K562 (cell line): ENCODE measurements at regions not wholly inside any gene's neighbourhood (a gene's known extent, or its start where the extent isn't known, plus 50 kb on each side); places are given as distances from the start of the nearest gene placed in this dataset.

Experiments used
- ATAC-seq: fragments of 200-7000 bp; cut with Tn5 transposase; 3 replicates; pipeline ENCODE4 v1.9.1; 2020; ENCODE audit warnings: moderate library complexity
- BruUV-seq: library from RNA; stranded (reverse); fragments of 400-500 nt; replicated peaks from 2 replicates; lab custom pipeline; 2021; lab: Mats Ljungman, UMichigan
- CTCF ChIA-PET: fragments of 300-600 bp; formaldehyde crosslinking; extraction: SDS; loops from one replicate; lab custom pipeline; 2021; ENCODE audit warnings: low intra/inter-chr PET ratio; lab: Yijun Ruan, JAX
- POLR2A ChIA-PET: fragments of 300-600, 350-650 bp; sonication (Branson Sonifier 250); formaldehyde crosslinking; extraction: SDS; loops from one replicate; lab custom pipeline; 2021; ENCODE audit warnings: antibody characterized with exemption, inconsistent platforms; lab: Yijun Ruan, JAX
- DNase-seq, 4 experiments: peaks; one replicate each; pipeline versions ENCODE4 v3.0.0 to v3.0.0-alpha.2; 2011 to 2018; ENCODE audit warnings: low spot score in 3 of 4, mixed read lengths in 3 of 4; ENCODE audit errors: extremely low read depth in 1 of 4
- FAIRE-seq: peaks from 2 replicates; lab custom pipeline; 2011; peaks lifted over from hg19 to GRCh38; lab: Jason Lieb, UNC
- H2AFZ ChIP-seq: 2 replicates; pipeline ENCODE4 v1.6.0; 2011; ENCODE audit warnings: low read depth, low read length, control low read depth, inconsistent platforms
- H3K27ac ChIP-seq: fragments of 200-600 bp; 3 replicates; pipeline ENCODE4 v1.8.0; 2011; ENCODE audit warnings: low read depth, mild to moderate bottlenecking, control low read depth, inconsistent platforms, low read length, moderate library complexity, mixed read lengths; ENCODE audit errors: extremely low read depth
- H3K27me3 ChIP-seq, 2 experiments: fragments of 300-600 bp in 1 of 2; 2 replicates in 1 of 2; 3 replicates in 1 of 2; pipeline versions ENCODE4 v1.6.0 to v1.8.0; 2011; ENCODE audit warnings: inconsistent platforms in 2 of 2, low read length in 2 of 2, mild to moderate bottlenecking in 1 of 2, mixed read lengths in 1 of 2, moderate library complexity in 1 of 2; ENCODE audit not compliant: control insufficient read depth in 2 of 2, insufficient read depth in 2 of 2
- H3K36me3 ChIP-seq: fragments of 300-600 bp; 3 replicates; pipeline ENCODE4 v1.8.0; 2011; ENCODE audit warnings: mild to moderate bottlenecking, low read length, inconsistent platforms; ENCODE audit not compliant: control insufficient read depth, insufficient read depth
- H3K4me1 ChIP-seq, 2 experiments: fragments of 200-600 bp in 1 of 2; replicated peaks in 1 of 2; 2 replicates in 1 of 2; 3 replicates in 1 of 2; pipeline versions ENCODE4 v1.5.1 to v1.8.0; 2011; ENCODE audit warnings: inconsistent platforms in 2 of 2, low read length in 2 of 2, mild to moderate bottlenecking in 1 of 2, mixed read lengths in 1 of 2, moderate library complexity in 1 of 2; ENCODE audit not compliant: control insufficient read depth in 2 of 2, insufficient read depth in 2 of 2
- H3K4me2 ChIP-seq: 2 replicates; pipeline ENCODE4 v1.6.1; 2011; ENCODE audit warnings: low read length, control low read depth, inconsistent platforms, mixed read lengths; ENCODE audit not compliant: insufficient read depth
- H3K4me3 ChIP-seq: fragments of 200-600 bp; sonication (generic), shearing (Covaris generic); 2 replicates; pipeline ENCODE4 v1.5.1; 2016; ENCODE audit warnings: control low read depth, inconsistent platforms
- H3K79me2 ChIP-seq: fragments of 200-600 bp; 3 replicates; pipeline ENCODE4 v1.8.0; 2011; ENCODE audit warnings: low read length, inconsistent platforms; ENCODE audit not compliant: control insufficient read depth, insufficient read depth
- H3K9ac ChIP-seq, 2 experiments: 2 replicates each; pipeline versions ENCODE4 v1.6.0 to v1.6.1; 2011; ENCODE audit warnings: low read depth in 2 of 2, low read length in 2 of 2, control low read depth in 1 of 2, inconsistent platforms in 1 of 2, mild to moderate bottlenecking in 1 of 2, mixed read lengths in 1 of 2; ENCODE audit not compliant: insufficient read depth in 1 of 2
- H3K9me1 ChIP-seq: one replicate; pipeline ENCODE4 v1.6.0; 2011; ENCODE audit warnings: inconsistent platforms, mild to moderate bottlenecking, low read length, moderate library complexity; ENCODE audit not compliant: control insufficient read depth, insufficient read depth
- H3K9me3 ChIP-seq: replicated peaks from 2 replicates; pipeline ENCODE4 v1.5.1; 2011; ENCODE audit warnings: low read depth, low read length, inconsistent platforms; ENCODE audit not compliant: control insufficient read depth, insufficient read depth
- H4K20me1 ChIP-seq: replicated peaks from 2 replicates; pipeline ENCODE4 v1.6.1; 2011; ENCODE audit warnings: low read length, inconsistent platforms, mixed read lengths; ENCODE audit not compliant: control insufficient read depth, insufficient read depth
- BDP1 ChIP-seq: IDR thresholded peaks from 3 replicates; pipeline ENCODE4 v1.6.1; 2011; ENCODE audit not compliant: insufficient read length, insufficient read depth
- HMG20B ChIP-seq: fragments of 250-450 bp; sonication (Bioruptor Pico); IDR thresholded peaks from 2 replicates; pipeline ENCODE4 v1.5.0; 2021; ENCODE audit warnings: mild to moderate bottlenecking
- MYBL2 ChIP-seq, 2 experiments: fragments of 450-650 bp in 1 of 2; sonication (generic) in 1 of 2; formaldehyde crosslinking in 1 of 2; IDR thresholded peaks; 2 replicates each; pipeline versions ENCODE4 v1.6.1 to v1.8.1; 2017 to 2022; ENCODE audit warnings: borderline replicate concordance in 1 of 2, inconsistent platforms in 1 of 2, low read depth in 1 of 2, mild to moderate bottlenecking in 1 of 2, missing genetic modification reagents in 1 of 2, moderate library complexity in 1 of 2
- SMAD2 ChIP-seq: fragments of 150-350 bp; IDR thresholded peaks from 2 replicates; pipeline ENCODE4 v1.6.1; 2014; ENCODE audit warnings: low read depth, mild to moderate bottlenecking, low read length
- THAP7 ChIP-seq: fragments of 250-450 bp; sonication (Bioruptor Pico); IDR thresholded peaks from 2 replicates; pipeline ENCODE4 v1.5.0; 2021
- ZNF507 ChIP-seq: conservative IDR thresholded peaks from 2 replicates; pipeline ENCODE4 v1.6.1; 2017; ENCODE audit warnings: missing genetic modification characterization, missing compliant biosample characterization
- ZNF707 ChIP-seq: fragments of 250-450 bp; sonication (Bioruptor Pico); conservative IDR thresholded peaks from 2 replicates; pipeline ENCODE4 v1.8.0; 2022; ENCODE audit warnings: inconsistent platforms, mild to moderate bottlenecking, moderate library complexity
- WGBS: fragments of 100-300 bp; shearing (Covaris generic); methylation state at CpG from one replicate; pipeline ENCODE4 v1.1.6; 2016; ENCODE audit warnings: low coverage, mixed read lengths; ENCODE audit not compliant: insufficient coverage; ENCODE audit errors: missing lambda C conversion rate; 5-methylcytosine and 5-hydroxymethylcytosine counted together
- in situ Hi-C: fragments of 300-500 bp; cut with MboI; formaldehyde crosslinking; loops from 4 replicates; pipeline ENCODE4 v1.15.0; 2018; ENCODE audit warnings: inconsistent platforms, mixed read lengths
- intact Hi-C: fragments of 100-400 bp; cut with micrococcal nuclease; formaldehyde crosslinking; loops from 2 replicates; pipeline ENCODE4 v1.14.2; 2022

GRCh38 chr11:11691296-11692151 is 69.7 kb upstream of the GALNT18 start:
- H3K79me2 ChIP-seq, result no peaks in the 10 kb centered on the region
- H3K4me1 ChIP-seq, result no peaks in the 10 kb centered on the region; a peak in 1 of 5 replicates
- FAIRE-seq, result no peak
- no peak overlapping the region for H3K9ac ChIP-seq
- H3K27me3 ChIP-seq, result no peaks in the 10 kb centered on the region
- POLR2A ChIA-PET, result no interaction called here
- no TSS peak for BruUV-seq
- CTCF ChIA-PET, result no interaction called here
- no peak for TF ChIP-seq SMAD2
- TF ChIP-seq ZNF707 (CRISPR knock-in tag), result no peak
- TF ChIP-seq ZNF507 (tag), result no peak
- no peak for TF ChIP-seq MYBL2 (IDR thresholded peaks at IDR 0.05; ENCODE audit: low read depth)
- TF ChIP-seq MYBL2 (CRISPR knock-in tag; IDR thresholded peaks at IDR 0.05; ENCODE audit: borderline replicate concordance), result no peak
- TF ChIP-seq BDP1, result no peak
- TF ChIP-seq THAP7 (CRISPR knock-in tag), result no peak
- no peak for TF ChIP-seq HMG20B
- TF ChIP-seq, all 486 proteins: peak for 0
- DNase-seq (no peak), ATAC-seq (no peak)
- intact Hi-C loops, result no loop called here
- Histone ChIP-seq H3K4me3 (no peak overlapping the region), H3K9me3 (no peaks in the 10 kb centered on the region), H2AFZ (no peak overlapping the region), H4K20me1 (no peaks in the 10 kb centered on the region), H3K4me2 (no peak overlapping the region), H3K36me3 (no peaks in the 10 kb centered on the region), H3K9me1 (no peaks in the 10 kb centered on the region), H3K27ac (no peak overlapping the region)
- in situ Hi-C loops, result no loop called here
- WGBS, result 0% methylated on average over 13 of the region's 13 CpGs
